HG02759 (cell line): ENCODE measurements at regions not wholly inside any gene's neighbourhood (a gene's known extent, or its start where the extent isn't known, plus 50 kb on each side); places are given as distances from the start of the nearest gene placed in this dataset.
"Not testable (repeated sequence)": the region's sequence is repeated elsewhere in the genome, so short reads cannot be mapped to it uniquely, and the experiment has no call there.

ENCODE experiments used
- ATAC-seq: cut with Tn5 transposase; IDR thresholded peaks from one replicate; pipeline ENCODE4 v1.9.1; 2021; ENCODE audit warnings: mild to moderate bottlenecking, moderate library complexity; ENCODE audit not compliant: unreplicated experiment

DNA sequence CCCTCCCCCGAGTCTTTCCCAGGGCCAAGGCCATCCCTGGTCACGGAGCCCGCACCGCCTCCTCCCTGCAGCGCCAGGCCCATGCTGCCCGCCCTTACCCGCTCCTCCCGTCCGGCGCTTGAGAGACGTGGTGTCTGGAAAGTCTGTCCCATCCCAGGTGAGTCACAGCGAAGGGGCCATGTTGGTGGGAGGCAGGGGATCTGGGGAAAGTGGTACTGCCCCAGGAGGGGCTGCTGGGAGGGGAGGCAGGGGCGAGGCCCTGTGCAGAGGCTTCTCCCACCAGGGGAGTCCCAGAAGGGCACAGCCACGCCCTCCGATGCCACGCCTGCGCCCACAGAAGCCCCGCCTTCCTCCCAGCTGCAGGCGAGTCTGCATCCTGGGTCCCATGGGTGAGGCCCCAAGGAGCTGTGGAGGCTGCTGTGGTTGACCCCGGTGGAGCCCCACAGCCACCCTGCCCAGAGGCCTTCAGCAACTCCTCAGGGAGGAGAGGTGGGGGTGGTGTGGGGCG, 107.0 kb upstream of the PPP1R26 start:
- no peak for ATAC-seq

DNA sequence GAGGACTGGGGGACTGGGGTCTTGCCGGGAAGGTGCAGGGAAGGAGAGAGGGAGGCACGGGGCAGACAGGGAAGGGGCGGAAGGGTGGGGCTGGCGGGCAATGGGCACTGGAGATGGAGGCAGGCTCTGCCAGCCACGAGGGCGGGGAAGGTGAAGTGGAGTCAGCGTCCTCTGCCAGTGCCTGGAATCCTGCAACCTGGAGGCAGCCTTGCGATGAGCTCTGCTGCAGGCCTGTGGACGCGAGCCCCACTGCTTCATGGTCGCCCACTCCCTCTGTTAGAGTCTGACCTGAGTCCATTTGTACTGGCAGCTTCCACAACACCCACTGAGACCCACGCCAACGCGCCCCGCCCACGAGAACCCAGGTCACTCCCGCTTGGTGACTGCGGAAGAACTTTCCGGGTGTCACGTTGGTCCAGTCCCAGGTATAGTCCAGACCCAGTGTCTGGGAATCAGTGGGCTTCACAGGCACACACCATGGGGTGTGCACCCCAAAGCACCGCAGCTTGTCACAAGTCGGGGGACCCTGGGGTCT, 106.4 kb upstream of the PPP1R26 start:
- ATAC-seq = no peak

DNA sequence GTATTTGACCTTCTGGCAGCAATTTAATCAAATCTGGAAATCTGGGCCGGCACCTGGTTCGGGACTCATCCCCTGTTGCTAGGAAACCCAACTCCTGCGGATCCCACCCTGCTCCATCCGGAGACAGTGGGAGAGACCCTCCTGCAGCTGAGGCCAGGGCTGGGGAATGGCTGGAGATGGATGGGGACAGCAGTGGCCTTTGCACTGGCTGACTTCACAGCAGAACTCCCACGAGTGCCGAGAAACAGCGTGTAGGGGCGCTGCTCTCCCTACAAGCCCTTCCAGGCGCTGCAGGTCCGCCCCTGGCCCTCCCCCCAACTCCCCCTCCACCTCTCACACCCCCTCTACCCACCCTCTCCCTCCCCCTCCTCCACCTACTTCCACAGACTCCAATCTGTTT, 105.8 kb upstream of the PPP1R26 start:
- ATAC-seq = no peak

DNA sequence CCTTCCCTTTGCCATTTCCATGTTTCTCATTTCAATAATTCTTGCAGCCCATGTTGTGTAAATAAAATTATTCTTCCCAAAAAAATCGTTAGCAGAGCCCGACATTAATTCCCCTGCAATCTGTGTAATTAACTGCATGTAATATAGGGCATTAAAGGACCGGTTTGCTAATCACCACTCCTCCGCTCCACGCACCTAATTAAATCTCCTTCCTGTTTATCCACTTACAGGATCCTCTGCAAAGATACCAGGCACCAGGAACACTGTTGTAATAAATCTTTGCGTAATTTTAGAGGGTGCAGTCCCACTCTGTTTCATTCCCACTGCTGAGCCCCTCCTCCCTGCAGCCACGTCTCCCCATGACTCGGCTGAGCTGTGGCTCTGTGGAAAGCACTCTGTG, 105.0 kb upstream of the PPP1R26 start:
- ATAC-seq = no peak

DNA sequence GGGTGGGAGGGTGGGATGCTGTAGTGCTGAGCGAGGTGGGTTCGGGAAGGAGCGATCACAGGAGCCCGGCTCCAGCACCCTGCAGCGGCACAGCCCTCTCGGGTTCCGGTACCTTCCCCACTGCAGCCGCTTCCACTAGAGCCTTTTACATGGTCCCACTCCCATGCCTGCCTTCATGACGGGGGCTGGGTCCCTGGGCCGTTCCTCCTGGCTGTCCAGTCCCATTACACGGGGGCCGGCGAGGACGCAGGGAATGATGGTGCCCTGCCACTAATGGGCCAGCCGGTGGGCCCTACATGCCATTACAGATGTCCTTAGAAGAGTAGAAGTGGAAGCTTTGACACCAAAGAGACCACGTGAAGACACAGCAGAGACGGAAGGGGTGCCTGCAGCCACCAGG, 104.6 kb upstream of the PPP1R26 start:
- no peak for ATAC-seq

DNA sequence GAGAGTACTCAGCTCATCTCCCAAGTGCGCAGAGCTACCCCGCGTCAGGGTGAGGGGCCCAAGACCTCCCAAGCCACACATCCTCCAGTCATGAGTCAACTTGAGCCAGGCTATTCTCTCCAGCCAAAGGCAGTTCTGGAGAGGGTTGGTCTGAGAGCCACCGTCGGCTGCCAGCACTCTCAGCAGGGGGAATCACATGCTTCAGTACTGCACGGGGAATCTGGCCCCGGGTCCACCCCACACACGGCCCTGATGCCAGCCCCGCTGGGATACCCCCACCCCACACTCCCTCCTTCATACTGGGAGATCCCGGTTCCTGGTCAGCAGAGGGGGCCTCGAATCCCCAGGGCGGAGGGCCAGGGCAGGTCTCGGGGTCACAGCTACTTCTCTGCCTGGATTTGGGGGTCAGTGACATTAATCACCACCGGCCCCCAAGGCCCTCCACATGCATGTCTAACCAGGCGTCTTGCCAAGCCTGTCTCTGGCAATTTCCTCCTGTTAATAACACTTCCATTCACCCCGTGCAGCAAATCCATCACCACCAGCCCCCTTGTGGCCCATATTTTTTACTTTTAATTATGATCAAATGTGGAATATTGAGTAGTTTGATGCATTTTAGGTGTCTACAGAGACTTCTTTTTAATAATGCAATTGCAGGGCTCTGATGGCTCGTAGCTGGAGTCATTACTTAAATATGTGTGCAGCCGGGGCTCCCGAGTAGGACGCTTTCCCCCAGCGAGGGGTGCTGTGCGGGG, 102.9 kb upstream of the PPP1R26 start:
- ATAC-seq = no peak

DNA sequence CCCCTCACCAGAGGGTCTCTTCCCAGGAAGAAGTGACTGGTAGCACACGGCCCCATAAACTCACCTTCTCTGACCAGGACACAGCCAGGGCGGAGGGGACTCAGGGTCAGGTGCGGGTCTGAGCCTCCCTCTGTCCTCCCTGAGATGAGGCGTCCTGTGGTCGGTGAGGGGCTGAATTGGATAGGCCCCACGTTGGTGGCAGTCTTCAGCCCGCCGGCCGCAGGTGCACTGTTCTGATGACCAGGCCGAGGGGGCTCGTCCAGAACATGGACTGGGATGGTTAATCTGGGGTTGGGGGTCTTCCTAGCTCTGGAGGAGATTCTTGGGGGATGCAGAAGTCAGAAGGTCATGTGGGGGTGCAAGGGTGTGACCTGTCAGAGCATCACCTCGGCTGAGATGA, 102.2 kb upstream of the PPP1R26 start:
- ATAC-seq = no peak

DNA sequence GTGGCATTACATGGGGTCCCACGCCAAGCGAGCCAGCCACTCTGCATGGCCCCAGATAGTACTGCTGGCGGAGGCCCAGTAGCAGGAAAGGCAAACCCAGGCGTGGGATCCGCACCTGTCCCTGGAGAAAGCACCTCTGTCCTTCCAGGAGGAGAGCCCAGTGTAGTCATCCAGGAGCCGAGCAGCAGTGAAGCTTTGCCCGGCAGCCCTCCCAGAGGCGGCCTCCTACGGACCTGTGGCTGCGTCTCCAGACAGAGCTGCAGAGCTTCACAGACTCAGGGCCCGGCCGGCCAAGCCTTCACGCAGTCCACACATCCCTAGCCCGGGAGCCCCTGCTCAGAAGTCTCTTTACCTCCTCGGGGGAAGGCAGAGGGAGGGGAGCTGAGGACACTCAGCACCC, 100.8 kb upstream of the PPP1R26 start:
- no peak for ATAC-seq

DNA sequence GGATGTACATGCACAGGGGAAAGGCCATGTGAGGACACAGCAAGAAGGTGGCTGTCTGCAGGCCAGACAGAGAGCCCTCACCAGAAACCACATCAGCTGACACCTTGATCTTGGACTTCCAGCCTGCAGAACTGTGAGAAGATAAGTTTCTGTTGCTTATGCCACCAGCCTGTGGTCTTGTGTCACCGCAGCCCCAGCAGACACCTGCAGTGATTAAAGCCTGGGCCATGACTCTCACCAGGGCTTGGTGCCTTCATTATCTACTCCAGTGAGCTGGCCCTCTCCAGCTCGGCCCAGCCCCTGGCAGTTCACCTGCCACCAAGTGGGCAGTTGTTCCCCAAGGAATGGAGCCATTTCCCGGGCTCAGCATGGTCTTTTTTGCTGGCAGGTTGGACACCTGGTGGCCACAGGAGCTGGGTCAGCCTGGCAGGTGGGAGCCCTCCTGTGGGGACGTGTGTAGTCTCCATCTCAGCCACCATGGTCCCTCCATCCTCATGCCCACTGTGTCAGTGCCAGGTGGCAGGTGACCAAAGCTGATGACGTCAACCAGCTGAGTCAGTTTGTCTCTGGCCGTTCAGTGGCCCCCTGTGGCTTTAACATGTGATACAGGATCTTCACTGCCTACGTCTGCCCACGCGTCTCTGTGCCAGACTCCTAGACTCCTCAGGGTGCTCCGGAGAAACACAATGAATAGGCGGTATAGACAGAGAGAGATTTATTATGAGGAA, 99.9 kb upstream of the PPP1R26 start:
- no peak for ATAC-seq

DNA sequence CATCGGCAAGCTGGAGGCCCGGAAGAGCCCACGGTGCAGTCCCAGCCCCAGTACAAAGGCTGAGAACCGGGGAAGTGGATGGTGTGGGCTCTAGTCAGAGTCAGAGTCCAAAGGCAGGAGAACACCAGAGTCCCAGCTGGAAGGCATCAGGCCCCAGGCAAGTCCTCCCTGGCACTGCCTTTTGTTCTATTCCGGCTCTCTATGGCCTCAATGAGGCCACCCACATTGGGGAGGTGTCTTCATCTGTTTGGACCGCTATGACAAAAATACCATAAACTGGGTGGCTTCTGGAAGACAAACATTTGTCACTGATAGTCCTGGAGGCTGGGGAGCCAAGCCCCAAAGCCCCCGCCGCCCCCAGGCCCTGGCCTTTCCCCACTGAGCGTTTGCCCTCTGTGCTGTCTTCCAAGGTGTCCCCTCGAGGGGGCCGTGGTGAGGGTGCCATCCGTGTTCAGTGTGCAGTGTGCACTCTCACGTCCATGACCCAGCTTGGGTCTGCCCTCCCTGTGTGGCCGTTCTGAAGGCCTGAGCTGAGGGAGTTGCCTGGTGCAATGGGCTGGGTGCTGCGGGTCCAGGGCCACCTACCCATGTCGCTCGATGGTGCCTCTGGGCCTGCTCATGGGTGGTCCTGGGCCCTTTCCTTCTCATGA, 99.1 kb upstream of the PPP1R26 start:
- ATAC-seq = no peak

DNA sequence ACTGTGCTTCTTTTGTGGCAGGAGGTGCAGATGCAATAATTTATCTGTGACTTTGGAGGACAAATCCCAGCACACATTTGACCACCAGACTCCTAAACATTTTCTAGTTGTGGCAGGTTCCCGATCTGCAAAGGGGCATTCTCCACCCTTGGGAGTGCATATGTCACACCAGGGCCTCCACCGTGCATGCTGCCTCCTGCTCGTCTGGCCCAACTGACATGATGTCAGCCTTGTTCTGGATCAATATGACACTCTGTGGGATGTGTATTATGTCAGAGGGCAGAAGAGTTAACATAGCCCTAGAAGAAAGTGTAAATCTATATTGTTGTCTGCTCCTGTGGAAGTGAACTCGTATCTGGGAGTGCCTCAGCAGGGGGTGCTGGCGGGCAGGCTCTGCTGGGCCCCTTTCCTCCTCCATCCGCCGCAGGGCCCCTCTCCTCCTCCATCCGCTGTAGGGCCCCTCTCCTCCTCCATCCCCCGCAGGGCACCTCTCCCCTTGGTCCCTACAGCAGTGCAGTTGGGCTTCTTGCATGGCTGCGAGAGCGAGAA, 97.7 kb upstream of the PPP1R26 start:
- no peak for ATAC-seq

DNA sequence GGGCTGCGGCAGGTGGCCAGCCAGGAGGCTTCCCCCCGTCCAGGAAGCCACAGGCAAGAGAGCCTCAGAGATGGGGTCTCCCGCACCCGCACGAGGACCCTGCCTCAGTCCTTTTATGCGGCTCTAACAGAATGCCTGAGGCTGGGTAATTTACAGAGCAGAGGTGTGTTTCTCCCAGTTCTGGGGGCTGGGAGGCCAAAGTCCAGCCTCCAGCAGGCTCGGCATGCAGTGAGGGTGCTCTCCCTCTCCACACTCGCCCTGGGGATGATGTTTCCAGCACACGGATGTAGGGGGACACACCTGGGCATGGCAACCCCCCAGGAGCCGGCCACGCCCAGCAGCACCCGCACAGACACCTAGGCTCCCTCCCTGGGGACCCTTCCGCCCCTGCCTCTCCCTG, 95.4 kb upstream of the PPP1R26 start:
- ATAC-seq = no peak

DNA sequence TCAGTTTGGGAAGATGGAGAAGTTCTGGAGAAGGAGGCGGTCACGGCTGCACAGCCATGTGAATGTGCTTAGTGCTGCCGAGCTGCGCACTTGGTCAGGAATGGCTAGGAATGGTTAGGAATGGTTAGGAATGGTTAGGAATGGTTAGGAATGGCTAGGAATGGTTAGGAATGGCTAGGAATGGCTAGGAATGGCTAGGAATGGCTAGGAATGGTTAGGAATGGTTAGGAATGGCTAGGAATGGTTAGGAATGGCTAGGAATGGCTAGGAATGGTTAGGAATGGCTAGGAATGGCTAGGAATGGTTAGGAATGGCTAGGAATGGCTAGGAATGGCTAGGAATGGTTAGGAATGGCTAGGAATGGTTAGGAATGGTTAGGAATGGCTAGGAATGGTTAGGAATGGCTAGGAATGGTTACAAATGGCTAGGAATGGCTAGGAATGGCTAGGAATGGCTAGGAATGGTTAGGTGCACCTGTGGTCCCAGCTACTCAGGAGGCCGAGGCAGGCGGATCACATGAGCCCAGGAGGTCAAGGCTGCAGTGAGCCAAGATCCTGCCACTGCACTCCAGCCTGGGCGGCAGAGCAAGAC, 94.7 kb upstream of the PPP1R26 start:
- not testable (repeated sequence) for ATAC-seq

DNA sequence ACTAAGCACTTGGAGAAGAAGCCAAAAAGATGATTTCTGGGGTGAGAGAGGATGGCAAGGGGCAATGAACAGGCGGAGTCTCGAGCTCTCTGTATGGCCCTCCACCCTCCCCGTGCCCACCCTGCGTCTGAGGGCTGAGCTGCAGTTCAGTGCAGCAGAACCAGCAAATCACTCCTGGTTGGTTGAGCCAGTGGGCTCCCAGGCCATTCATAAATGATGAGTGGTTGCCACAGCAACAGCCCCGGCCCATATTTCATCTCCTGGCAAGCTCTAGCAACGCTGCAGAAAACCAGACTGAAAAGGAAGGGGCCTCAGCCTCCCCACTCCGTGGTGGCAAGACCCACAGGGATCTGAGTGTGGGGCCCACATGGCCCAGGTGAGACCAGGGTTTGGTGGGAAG, 93.8 kb upstream of the PPP1R26 start:
- ATAC-seq = no peak

DNA sequence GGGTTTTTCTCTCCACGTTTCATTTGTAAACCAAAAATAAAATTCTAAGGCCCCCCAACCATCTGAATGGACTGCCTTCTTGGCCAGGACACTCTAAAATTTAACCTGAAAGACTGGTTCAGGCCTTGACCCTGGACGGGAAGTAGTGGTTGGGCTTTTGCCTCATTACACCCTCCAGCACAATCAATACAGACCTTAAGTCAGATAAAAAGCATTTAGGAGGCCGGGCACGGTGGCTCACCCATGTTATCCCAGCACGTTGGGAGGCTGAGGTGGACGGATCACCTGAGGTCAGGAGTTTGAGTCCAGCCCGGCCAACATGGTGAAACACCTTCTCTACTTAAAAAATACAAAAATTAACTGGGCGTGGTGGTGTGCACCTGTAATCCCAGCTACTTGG, 91.6 kb upstream of the PPP1R26 start:
- no peak for ATAC-seq

DNA sequence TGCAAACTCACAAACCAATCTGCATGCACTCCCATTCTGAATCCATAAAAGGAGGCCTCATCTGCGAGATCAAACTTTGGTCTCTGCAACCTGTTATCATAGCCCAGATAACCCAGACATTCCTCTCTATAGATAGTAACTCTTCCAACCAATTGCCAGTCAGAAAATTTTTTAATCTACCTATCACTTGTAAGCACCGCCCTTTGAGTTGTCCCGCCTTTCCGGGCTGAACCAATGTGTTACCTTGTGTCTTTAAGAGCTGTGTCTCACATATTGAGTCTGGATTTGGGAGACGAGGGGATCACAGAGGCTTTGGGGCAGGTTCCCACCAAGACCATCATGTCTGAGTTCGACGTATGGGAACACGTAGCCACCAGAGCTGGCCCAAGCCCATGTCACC, 91.1 kb upstream of the PPP1R26 start:
- ATAC-seq = no peak

DNA sequence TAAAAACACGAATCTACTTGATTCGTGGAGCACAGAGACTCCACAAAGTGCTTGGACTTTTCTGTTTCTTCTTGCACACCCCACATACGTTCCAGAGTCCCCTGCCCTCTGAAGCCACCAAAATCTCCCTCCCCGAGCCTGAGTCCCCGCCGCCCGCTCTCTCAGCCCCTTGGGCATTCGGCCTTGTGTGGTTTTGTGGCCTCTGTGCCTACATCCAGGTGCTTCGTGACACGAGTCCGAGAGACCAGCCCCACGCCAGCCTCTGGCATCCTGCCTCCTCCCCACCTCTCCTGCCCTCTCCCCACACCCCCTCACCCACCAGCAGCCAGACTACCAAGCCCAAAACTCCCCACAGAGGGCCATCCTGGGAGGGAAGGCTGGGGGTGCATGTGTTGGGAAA, 87.8 kb upstream of the PPP1R26 start:
- no peak for ATAC-seq

DNA sequence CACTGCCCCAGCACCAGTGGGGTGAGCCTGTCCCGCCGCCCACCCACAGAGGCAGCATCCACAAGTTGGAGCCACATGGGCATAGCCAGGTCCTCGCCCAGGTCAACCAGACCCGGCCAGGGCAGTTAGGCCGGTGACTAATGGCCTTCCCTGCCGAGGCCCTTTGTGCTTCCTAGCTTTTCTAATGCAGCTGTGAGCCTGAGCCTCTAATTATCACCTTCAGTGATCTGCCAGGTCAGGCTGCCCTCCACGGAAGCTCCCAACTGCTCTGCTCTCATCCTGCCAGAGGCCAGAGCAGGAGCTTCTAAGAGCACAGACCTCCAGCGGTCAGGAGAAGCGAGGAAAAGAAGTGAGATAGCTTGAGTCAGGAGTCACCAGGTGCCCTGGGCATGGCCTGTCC, 87.1 kb upstream of the PPP1R26 start:
- ATAC-seq = no peak

DNA sequence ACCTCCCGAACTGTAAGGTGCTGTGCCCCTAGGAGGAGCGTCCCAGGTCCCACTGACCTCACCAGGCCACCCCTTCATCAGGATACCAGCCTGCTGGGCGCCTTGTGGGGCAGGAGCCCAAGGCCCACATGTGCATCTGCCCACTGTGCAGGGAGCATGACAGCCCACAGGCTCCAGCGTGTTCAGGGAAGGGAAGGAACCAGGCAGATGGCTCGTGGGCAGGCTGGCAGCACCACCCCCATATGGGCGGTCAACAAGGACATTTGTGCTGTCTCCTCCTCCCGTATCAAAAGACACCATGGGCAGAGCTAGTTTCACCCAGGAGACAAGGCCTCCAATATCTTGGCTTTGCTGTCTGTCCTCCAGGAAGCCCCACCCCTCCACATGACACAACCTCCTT, 85.5 kb upstream of the PPP1R26 start:
- ATAC-seq = no peak

DNA sequence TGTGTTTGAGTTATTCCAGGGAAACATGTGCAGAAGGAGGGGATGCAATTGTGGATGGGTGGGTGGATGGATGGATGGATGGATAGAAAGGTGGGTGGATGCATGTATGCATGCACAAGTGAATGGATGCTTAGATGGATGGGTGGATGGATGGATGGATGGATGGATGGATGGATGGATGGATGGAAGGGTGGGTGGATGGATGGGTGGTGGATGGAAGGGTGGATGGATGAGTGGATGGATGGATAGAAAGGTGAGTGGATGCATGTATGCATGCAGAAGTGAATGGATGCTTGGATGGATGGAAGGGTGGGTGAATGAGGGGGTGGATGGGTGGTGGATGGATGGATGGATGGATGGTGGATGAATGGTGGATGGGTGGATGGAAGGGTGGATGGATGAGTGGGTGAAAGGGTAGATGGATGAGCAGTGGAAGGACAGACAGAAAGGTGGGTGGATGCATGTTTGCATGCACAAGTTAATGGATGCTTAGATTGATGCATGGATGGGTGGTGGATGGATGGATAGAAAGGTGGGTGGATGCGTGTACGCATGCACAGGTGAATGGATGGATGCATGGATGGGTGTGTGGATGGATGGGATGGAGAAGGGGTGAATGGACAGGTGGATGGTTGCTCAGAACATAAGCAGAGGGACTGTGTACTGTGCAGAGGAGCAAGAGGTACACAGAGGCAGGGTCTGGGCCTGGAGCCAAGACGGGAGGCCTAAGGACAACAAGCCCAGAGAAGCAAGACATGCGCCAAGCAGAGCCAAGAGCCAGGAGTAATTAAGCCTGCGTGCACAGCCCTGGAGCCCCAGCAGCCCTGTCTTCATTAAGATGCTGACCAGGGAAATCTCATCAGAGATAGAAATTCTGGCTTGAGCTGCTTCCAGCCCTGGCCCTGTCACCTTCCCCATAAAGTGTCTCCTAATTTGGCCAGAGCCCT, 84.6 kb upstream of the PPP1R26 start:
- no peak for ATAC-seq
